Panc1 (cell line): ENCODE measurements at regions not wholly inside any gene's neighbourhood (a gene's known extent, or its start where the extent isn't known, plus 50 kb on each side); places are given as distances from the start of the nearest gene placed in this dataset.

Experiments used
- ATAC-seq: fragments of 200-7000 bp; cut with Tn5 transposase; 2 replicates; pipeline ENCODE4 v1.9.1; 2020; ENCODE audit warnings: mild to moderate bottlenecking, moderate library complexity
- BruUV-seq: library from RNA; stranded (reverse); fragments of 400-500 nt; replicated peaks from 2 replicates; lab custom pipeline; 2021; lab: Mats Ljungman, UMichigan
- CTCF ChIA-PET: fragments of 300-600 bp; sonication (Branson Sonifier 250); formaldehyde crosslinking; loops from one replicate; lab custom pipeline; 2022; ENCODE audit warnings: antibody characterized with exemption; lab: Charles Lee
- POLR2A ChIA-PET: fragments of 300-600 bp; sonication (Branson Sonifier 250); formaldehyde crosslinking; loops from one replicate; lab custom pipeline; 2022; ENCODE audit warnings: antibody characterized with exemption; lab: Charles Lee
- DNase-seq: peaks from one replicate; pipeline ENCODE4 v3.0.0-alpha.2; 2010; ENCODE audit warnings: low read depth, low spot score
- H3K27ac ChIP-seq: 2 replicates; pipeline ENCODE4 v1.5.1; 2011; ENCODE audit warnings: mild to moderate bottlenecking, low read length, inconsistent platforms
- H3K27me3 ChIP-seq: fragments of 200-500 bp; sonication (Bioruptor generic); 2 replicates; pipeline ENCODE4 v1.6.0; 2014; ENCODE audit warnings: low read length, inconsistent platforms; ENCODE audit not compliant: control insufficient read depth, insufficient read depth
- H3K36me3 ChIP-seq: fragments of 200-500 bp; sonication (Bioruptor generic); 2 replicates; pipeline ENCODE4 v1.5.1; 2014; ENCODE audit warnings: inconsistent platforms, mild to moderate bottlenecking, low read length, moderate library complexity; ENCODE audit not compliant: control insufficient read depth, insufficient read depth
- H3K4me1 ChIP-seq: 2 replicates; pipeline ENCODE4 v1.5.1; 2011; ENCODE audit warnings: inconsistent platforms, mild to moderate bottlenecking, low read length, moderate library complexity; ENCODE audit not compliant: control insufficient read depth, insufficient read depth
- H3K4me3 ChIP-seq, 2 experiments: 2 replicates each; pipeline ENCODE4 v1.5.1; 2011 to 2012; ENCODE audit warnings: low read depth in 2 of 2, low read length in 2 of 2, mild to moderate bottlenecking in 2 of 2, inconsistent platforms in 1 of 2, moderate library complexity in 1 of 2
- H3K9me3 ChIP-seq: fragments of 200-500 bp; sonication (Bioruptor generic); 2 replicates; pipeline ENCODE4 v1.5.1; 2014; ENCODE audit warnings: low read depth, mild to moderate bottlenecking, inconsistent platforms, low read length, moderate library complexity; ENCODE audit not compliant: control insufficient read depth, insufficient read depth
- CTCF ChIP-seq: fragments of 450-650 bp; IDR thresholded peaks from 2 replicates; pipeline ENCODE4 v1.5.1; 2017; ENCODE audit warnings: mild to moderate bottlenecking
- POLR2AphosphoS5 ChIP-seq: IDR thresholded peaks from 2 replicates; pipeline ENCODE4 v1.6.1; 2012; ENCODE audit warnings: mild to moderate bottlenecking, low read depth, low read length, moderate library complexity
- REST ChIP-seq, 2 experiments: IDR thresholded peaks; 2 replicates each; pipeline ENCODE4 v1.6.1; 2011 to 2012; ENCODE audit warnings: low read depth in 2 of 2, control low read depth in 1 of 2, low read length in 1 of 2, mild to moderate bottlenecking in 1 of 2, moderate library complexity in 1 of 2; ENCODE audit not compliant: insufficient read depth in 1 of 2
- SIN3A ChIP-seq: IDR thresholded peaks from 2 replicates; pipeline ENCODE4 v1.6.1; 2012; ENCODE audit warnings: low read depth, mild to moderate bottlenecking, low read length, moderate library complexity, borderline replicate concordance; ENCODE audit not compliant: insufficient read depth
- TCF7L2 ChIP-seq: IDR thresholded peaks from 2 replicates; pipeline ENCODE4 v1.6.1; 2011; ENCODE audit warnings: mild to moderate bottlenecking, low read depth, low read length, inconsistent platforms
- in situ Hi-C: cut with HindIII; loops from 2 replicates; pipeline ENCODE4 v1.10.0; 2016; ENCODE audit warnings: low sequenced_read_pairs, low pct_unique_long_range_greater_than_20kb
- intact Hi-C: fragments of 100-400 bp; cut with micrococcal nuclease; formaldehyde crosslinking; loops from one replicate; pipeline ENCODE4 v1.10.0; 2022; ENCODE audit not compliant: unreplicated experiment

- intact Hi-C loops: no loop called here
- Histone ChIP-seq H3K36me3 (no peaks in the 10 kb centered on the region), H3K9me3 (no peaks in the 10 kb centered on the region), H3K4me3 (no peak overlapping the region), H3K4me1 (no peaks in the 10 kb centered on the region), H3K27ac (no peak overlapping the region), H3K27me3 (no peaks in the 10 kb centered on the region)
- no peak for DNase-seq
- TF ChIP-seq TCF7L2 (no peak), POLR2AphosphoS5 (no peak), CTCF (peak; percentile 25; the same call in 1 of the 2 replicates), REST (IDR thresholded peaks at IDR 0.05; ENCODE audit: insufficient read depth in 1 of 2, low read depth in 2 of 2, low read length in 1 of 2) (no peak), SIN3A (no peak)
- no peak for ATAC-seq
- ChIA-PET CTCF (no interaction called here), POLR2A (no interaction called here)
- BruUV-seq: no TSS peak
- in situ Hi-C loops: no loop called here
Measured at GRCh38 chr2:126749537-126749936, 93.6 kb downstream of the GYPC start.

- Histone ChIP-seq H3K36me3 (no peaks in the 10 kb centered on the region), H3K4me3 (no peak overlapping the region), H3K27ac (no peak overlapping the region), H3K27me3 (no peaks in the 10 kb centered on the region), H3K9me3 (no peaks in the 10 kb centered on the region), H3K4me1 (no peaks in the 10 kb centered on the region)
- ChIA-PET CTCF (no interaction called here), POLR2A (no interaction called here)
- TF ChIP-seq REST (IDR thresholded peaks at IDR 0.05; ENCODE audit: insufficient read depth in 1 of 2, low read depth in 2 of 2, low read length in 1 of 2) (no peak), TCF7L2 (no peak), CTCF (no peak), SIN3A (no peak), POLR2AphosphoS5 (no peak)
- BruUV-seq: no TSS peak
- in situ Hi-C loops: no loop called here
- no peak for DNase-seq
- ATAC-seq: no peak
- intact Hi-C loops: no loop called here
Measured at GRCh38 chr2:126750506-126750905, 94.5 kb downstream of the GYPC start.
